OCI-LY7 (cell line): ENCODE measurements at regions not wholly inside any gene's neighbourhood (a gene's known extent, or its start where the extent isn't known, plus 50 kb on each side); places are given as distances from the start of the nearest gene placed in this dataset.

Source experiments
- CTCF ChIP-seq: fragments of 200-600 bp; sonication (generic); conservative IDR thresholded peaks from 2 replicates; pipeline ENCODE4 v1.5.1; 2014; ENCODE audit warnings: mild to moderate bottlenecking, antibody characterized with exemption, low read length, moderate library complexity, mixed read lengths
- EZH2phosphoT487 ChIP-seq: fragments of 200-600 bp; sonication (generic); IDR thresholded peaks from 2 replicates; pipeline ENCODE4 v1.6.1; 2018; ENCODE audit warnings: low read depth, borderline replicate concordance, mild to moderate bottlenecking, mixed run types, antibody characterized with exemption, low read length, moderate library complexity, mixed read lengths

DNA sequence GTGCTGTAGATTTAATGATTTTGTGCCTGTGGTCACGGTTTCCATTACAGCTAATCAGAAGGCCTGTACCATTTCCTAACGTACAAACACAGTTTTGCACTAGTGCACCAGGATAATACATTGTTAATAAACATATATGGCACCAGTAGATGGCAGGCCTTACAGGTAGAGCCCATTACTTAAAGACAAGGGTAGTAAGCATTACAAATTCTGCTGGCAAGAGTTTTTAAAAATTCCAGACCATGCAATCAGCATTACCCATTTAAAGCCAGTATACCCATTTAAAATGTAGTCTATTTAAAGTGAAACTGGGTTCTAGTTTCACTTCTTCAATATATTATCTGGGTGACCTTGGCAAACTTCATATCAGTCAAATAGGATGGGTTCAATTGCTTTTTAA lies 224.2 kb downstream of the NUP35 start:
- peak; percentile 55 for TF ChIP-seq CTCF
- TF ChIP-seq EZH2phosphoT487, result no peak
